ENCODE measurements at regions not wholly inside any gene's neighbourhood (a gene's known extent, or its start where the extent isn't known, plus 50 kb on each side); places are given as distances from the start of the nearest gene placed in this dataset.

DNA sequence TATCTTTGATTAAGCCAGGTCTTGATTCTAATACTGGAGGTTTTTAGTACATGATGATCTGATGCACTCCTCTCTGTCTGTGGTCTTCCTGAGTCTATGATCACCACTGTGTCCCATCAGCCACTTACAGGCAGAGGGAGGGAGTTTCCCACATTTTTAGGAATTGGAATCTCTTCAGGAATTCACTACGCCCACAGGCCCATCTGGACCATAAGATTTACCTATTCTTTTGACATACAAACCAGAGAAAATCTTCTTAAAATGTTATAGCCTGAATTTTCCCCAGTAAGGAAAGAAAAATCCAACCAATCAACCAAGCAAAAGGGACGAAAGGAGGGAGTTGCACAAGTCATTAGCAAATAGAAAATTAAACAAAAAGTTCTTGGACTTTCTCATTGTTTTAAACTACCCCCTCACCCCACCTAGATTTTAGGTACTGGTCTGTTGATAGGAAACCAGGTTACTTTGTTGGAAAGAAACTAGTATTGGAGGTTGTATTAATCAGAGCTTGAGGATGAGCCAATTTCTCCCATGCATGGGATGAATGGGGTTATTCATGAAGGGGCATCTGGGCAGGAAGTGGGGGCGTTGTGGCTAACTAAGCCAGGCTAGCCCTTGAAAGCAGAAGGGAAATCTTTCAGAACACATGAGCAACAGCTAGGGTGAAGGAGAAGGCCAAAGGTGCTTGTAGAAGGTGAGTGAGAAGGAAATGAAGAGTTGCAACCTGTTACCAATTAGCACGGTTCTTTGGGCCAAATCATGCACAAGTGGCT is 328.2 kb upstream of the MEX3C start:
- no peak for FAIRE-seq
- H3K9ac ChIP-seq (ENCODE audit: control insufficient read depth, insufficient read depth, low read length), result no peak overlapping the region
- H3K79me2 ChIP-seq (ENCODE audit: control insufficient read depth, insufficient read depth, low read length), result no peaks in the 10 kb centered on the region
- CTCF ChIA-PET, result no interaction called here
- H3K27me3 ChIP-seq (replicated peaks in 1 of 2; ENCODE audit: control insufficient read depth in 2 of 2, insufficient read depth in 2 of 2, low read length in 1 of 2), result no peaks in the 10 kb centered on the region
- H3K36me3 ChIP-seq (ENCODE audit: control insufficient read depth in 2 of 2, insufficient read depth in 2 of 2, low read length in 1 of 2), result no peaks in the 10 kb centered on the region
- no peak overlapping the region for H3K4me2 ChIP-seq (ENCODE audit: control insufficient read depth, insufficient read depth)
- no TSS peak for BruUV-seq (replicated peaks)
- no peak overlapping the region for H2AFZ ChIP-seq (ENCODE audit: control insufficient read depth, low read depth, low read length)
- no peaks in the 10 kb centered on the region for H3K9me3 ChIP-seq (replicated peaks; ENCODE audit: control insufficient read depth, insufficient read depth, low read length)
- WGBS (ENCODE audit: insufficient coverage, insufficient replicate concordance, low lambda C conversion rate, missing lambda C conversion rate), result 0% methylated on average over 4 of the region's 4 CpGs
- H3K27ac ChIP-seq (ENCODE audit: control insufficient read depth, insufficient read depth), result no peak overlapping the region
- no peak for ATAC-seq
- POLR2A ChIA-PET, result no interaction called here
- no peaks in the 10 kb centered on the region for H3K4me1 ChIP-seq (ENCODE audit: control insufficient read depth, insufficient read depth, low read length)
- H3K4me3 ChIP-seq, result no peak overlapping the region
- in situ Hi-C loops (cut with MboI), result no loop called here
- RAD21 ChIA-PET (ENCODE audit: unreplicated experiment), result no interaction called here
- TF ChIP-seq NFXL1 (IDR thresholded peaks at IDR 0.05; ENCODE audit: borderline replicate concordance) (no peak), ZNF622 (IDR thresholded peaks at IDR 0.05) (no peak), FOXK2 (IDR thresholded peaks at IDR 0.05) (no peak), MEF2B (IDR thresholded peaks at IDR 0.05; ENCODE audit: partially characterized antibody, poor library complexity, severe bottlenecking) (no peak), HDGF (IDR thresholded peaks at IDR 0.05) (no peak), POLR2AphosphoS2 (IDR thresholded peaks at IDR 0.05; ENCODE audit: low read depth, low read length) (no peak)
- TF ChIP-seq, protein P1, sequence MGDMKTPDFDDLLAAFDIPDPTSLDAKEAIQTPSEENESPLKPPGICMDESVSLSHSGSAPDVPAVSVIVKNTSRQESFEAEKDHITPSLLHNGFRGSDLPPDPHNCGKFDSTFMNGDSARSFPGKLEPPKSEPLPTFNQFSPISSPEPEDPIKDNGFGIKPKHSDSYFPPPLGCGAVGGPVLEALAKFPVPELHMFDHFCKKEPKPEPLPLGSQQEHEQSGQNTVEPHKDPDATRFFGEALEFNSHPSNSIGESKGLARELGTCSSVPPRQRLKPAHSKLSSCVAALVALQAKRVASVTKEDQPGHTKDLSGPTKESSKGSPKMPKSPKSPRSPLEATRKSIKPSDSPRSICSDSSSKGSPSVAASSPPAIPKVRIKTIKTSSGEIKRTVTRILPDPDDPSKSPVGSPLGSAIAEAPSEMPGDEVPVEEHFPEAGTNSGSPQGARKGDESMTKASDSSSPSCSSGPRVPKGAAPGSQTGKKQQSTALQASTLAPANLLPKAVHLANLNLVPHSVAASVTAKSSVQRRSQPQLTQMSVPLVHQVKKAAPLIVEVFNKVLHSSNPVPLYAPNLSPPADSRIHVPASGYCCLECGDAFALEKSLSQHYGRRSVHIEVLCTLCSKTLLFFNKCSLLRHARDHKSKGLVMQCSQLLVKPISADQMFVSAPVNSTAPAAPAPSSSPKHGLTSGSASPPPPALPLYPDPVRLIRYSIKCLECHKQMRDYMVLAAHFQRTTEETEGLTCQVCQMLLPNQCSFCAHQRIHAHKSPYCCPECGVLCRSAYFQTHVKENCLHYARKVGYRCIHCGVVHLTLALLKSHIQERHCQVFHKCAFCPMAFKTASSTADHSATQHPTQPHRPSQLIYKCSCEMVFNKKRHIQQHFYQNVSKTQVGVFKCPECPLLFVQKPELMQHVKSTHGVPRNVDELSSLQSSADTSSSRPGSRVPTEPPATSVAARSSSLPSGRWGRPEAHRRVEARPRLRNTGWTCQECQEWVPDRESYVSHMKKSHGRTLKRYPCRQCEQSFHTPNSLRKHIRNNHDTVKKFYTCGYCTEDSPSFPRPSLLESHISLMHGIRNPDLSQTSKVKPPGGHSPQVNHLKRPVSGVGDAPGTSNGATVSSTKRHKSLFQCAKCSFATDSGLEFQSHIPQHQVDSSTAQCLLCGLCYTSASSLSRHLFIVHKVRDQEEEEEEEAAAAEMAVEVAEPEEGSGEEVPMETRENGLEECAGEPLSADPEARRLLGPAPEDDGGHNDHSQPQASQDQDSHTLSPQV (IDR thresholded peaks at IDR 0.05), result no peak
- TF ChIP-seq, protein P2, sequence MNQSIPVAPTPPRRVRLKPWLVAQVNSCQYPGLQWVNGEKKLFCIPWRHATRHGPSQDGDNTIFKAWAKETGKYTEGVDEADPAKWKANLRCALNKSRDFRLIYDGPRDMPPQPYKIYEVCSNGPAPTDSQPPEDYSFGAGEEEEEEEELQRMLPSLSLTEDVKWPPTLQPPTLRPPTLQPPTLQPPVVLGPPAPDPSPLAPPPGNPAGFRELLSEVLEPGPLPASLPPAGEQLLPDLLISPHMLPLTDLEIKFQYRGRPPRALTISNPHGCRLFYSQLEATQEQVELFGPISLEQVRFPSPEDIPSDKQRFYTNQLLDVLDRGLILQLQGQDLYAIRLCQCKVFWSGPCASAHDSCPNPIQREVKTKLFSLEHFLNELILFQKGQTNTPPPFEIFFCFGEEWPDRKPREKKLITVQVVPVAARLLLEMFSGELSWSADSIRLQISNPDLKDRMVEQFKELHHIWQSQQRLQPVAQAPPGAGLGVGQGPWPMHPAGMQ (IDR thresholded peaks at IDR 0.05; ENCODE audit: borderline replicate concordance), result no peak
- DNase-seq (ENCODE audit: low read depth, low spot score), result no peak
- no peaks in the 10 kb centered on the region for H4K20me1 ChIP-seq (ENCODE audit: control insufficient read depth, insufficient read depth)
- intact Hi-C loops (cut with micrococcal nuclease; ENCODE audit: unreplicated experiment), result no loop called here
- SMC1A ChIA-PET (ENCODE audit: uncharacterized antibody, unreplicated experiment), result no interaction called here

Measured in GM12878 (cell line).